ENCODE measurements at regions not wholly inside any gene's neighbourhood (a gene's known extent, or its start where the extent isn't known, plus 50 kb on each side); places are given as distances from the start of the nearest gene placed in this dataset.

GRCh38 chr2:136168720-136169119, 50.8 kb upstream of the CXCR4 start:
- DNase-seq: peak; percentile 8

GRCh38 chr2:136167721-136168475, 49.9 kb upstream of the CXCR4 start:
- DNase-seq: no peak

Measured in hematopoietic multipotent progenitor cell treated with erythropoietin and hydrocortisone succinate and interleukin-3 and kit ligand, for 8 days (in vitro differentiated cells).